Testis (tissue), 2 donors: ENCODE measurements at regions not wholly inside any gene's neighbourhood (a gene's known extent, or its start where the extent isn't known, plus 50 kb on each side); places are given as distances from the start of the nearest gene placed in this dataset.

Experiments used
- CTCF ChIP-seq, 3 experiments: fragments of 450-650 bp in 2 of 3; fragments of 200-600 bp in 1 of 3; sonication (generic) in 1 of 3; IDR thresholded peaks; one replicate each; pipeline ENCODE4 v1.5.1; 2016 to 2019; ENCODE audit warnings: antibody characterized with exemption in 3 of 3, mild to moderate bottlenecking in 2 of 3, moderate library complexity in 1 of 3
- POLR2A ChIP-seq: fragments of 450-650 bp; IDR thresholded peaks from one replicate; pipeline ENCODE4 v1.6.1; 2017; ENCODE audit warnings: antibody characterized with exemption, mild to moderate bottlenecking, moderate library complexity

DNA sequence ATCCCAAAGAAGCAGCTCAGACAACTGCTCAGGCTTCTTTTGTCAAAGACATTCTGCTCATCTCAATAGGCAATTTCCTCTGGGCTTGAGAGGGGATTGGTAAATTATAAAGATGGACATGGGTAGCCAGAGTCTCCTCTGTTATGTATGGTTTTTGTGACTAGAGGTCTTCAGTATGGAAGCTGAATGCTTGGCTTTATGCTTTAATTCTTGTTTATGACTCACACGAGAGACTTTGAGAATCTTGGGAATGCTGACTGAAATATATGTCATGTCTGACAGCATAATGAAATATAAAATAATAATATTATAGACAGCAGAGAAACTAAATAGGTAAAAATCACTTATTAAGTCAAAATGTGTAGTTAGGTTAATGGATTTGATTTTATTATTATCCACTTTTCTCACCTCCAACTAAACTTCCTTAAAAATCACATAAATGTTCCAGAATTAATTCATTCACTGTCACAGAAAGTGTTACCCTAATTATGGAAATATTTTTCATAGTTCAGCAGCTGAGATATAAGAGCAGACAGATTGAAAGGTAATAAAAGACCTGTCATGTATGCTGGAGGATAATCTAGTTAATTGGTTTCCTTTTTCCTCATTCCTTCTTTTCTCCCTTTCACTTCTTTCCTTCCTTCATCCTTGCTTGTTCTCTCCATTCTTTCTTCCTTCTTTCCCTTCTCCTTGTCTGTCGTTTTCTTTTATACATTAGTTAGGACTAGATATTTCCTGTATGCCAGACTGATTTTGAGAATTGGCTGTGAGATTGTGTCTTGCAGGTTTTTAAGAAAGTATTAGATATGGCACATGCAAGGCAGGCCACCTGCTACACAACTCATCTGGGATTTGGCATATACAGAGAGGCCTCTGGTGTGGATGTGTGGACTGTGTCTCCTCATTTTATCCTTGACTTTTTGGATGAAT is 1866.1 kb upstream of the NUDT12 start:
- TF ChIP-seq CTCF (IDR thresholded peaks at IDR 0.05) (no peak), POLR2A (no peak)
